H4 (cell line): ENCODE measurements at regions not wholly inside any gene's neighbourhood (a gene's known extent, or its start where the extent isn't known, plus 50 kb on each side); places are given as distances from the start of the nearest gene placed in this dataset.
A peak's percentile ranks its signal among the peaks of the same experiment; 100 is the strongest.

Experiments used
- DNase-seq: peaks from one replicate; pipeline ENCODE4 v3.0.0-alpha.2; 2015; ENCODE audit warnings: low spot score

GRCh38 chr5:120229036-120229435 is 235.1 kb upstream of the PRR16 start:
- no peak for DNase-seq

GRCh38 chr5:120231563-120231962 is 232.5 kb upstream of the PRR16 start:
- DNase-seq: no peak

GRCh38 chr5:120236360-120236759 is 227.7 kb upstream of the PRR16 start:
- DNase-seq: no peak

- no peak for DNase-seq
These were observed 225.0 kb upstream of the PRR16 start for GRCh38 chr5:120239086-120239485.

DNA sequence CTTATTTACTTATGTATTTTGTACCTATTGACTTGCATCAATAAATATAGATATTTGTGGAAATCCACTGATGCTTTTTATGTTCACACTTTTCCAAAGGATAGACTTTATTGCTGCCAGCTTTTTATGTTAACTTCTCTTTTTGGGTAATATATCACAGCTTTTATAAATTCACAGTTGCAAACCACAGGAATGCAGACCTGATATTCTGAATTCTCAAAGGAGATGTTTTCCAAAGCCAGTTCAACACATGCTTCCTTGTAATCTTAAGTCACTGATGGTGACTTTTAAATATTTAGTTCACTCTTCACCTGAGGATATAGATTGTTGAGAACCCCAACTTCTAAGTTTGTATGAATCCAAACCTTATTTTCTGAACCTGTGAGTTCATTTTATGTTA is 223.4 kb upstream of the PRR16 start:
- DNase-seq: no peak

DNA sequence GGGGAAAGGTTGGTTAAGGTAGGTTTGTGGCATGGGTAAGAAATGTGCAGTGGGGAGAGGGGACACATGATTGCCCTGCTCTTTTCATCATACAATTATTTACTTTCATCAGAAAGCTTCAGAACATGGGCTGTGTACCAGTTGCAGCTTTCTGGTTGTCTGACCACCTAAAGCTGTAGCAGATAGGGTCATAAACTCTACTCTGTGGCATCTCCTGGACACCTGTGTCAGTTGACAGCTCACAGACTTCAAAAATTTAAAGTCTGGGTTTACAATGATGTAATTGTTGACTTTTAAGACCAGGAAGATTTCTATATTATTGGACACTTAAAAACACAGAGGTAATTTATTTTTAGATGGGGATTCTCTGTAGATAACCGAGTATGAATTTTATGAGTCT is 222.7 kb upstream of the PRR16 start:
- no peak for DNase-seq

GRCh38 chr5:120251898-120252297 is 212.2 kb upstream of the PRR16 start:
- no peak for DNase-seq

GRCh38 chr5:120252839-120253238 is 211.3 kb upstream of the PRR16 start:
- DNase-seq: peak; percentile 34

- no peak for DNase-seq
These were observed 209.7 kb upstream of the PRR16 start for GRCh38 chr5:120254385-120254784.

DNA sequence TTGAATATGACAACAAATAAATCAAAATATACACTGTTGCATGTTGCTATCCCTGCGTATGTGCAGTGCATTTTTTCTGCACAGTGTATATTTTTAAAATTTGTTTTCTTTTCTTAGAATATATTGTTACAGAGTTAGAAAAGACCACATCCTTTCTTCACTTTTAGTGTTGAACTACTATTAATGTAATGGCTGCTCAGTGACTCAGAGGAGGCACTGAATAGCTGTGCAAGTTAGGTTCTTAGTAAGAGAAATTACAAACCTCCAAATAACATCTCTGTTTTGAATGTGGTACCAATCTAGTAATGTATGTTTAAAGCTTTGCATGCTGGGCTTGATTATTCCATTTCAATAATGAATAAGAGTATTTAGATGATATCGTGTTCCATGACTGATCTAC is 208.9 kb upstream of the PRR16 start:
- DNase-seq: peak; percentile 9

DNA sequence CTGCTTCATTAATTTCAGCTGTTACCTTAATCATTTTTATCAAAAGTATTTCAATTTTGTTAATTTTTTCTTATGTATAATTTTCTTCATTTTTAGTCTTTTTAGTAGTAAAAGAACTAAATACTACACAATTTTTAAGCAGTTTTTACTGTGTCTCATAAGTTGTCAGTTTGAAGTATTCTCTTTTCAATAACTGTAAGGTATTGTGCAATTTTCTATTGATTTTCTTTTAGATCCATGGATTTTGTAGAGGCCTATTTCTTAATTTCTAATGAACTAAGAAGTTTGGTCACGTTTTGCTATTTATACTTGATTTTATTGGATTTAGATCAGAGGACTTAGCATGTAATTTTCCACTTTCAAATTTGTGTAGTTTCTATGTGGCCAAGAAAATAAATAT is 207.7 kb upstream of the PRR16 start:
- DNase-seq: no peak

- no peak for DNase-seq
These were observed 206.6 kb upstream of the PRR16 start for GRCh38 chr5:120257358-120257971.

- DNase-seq: no peak
These were observed 206.0 kb upstream of the PRR16 start for GRCh38 chr5:120258123-120258522.

GRCh38 chr5:120260651-120261050 is 203.4 kb upstream of the PRR16 start:
- DNase-seq: no peak

- DNase-seq: no peak
These were observed 193.6 kb upstream of the PRR16 start for GRCh38 chr5:120270498-120270897.

DNA sequence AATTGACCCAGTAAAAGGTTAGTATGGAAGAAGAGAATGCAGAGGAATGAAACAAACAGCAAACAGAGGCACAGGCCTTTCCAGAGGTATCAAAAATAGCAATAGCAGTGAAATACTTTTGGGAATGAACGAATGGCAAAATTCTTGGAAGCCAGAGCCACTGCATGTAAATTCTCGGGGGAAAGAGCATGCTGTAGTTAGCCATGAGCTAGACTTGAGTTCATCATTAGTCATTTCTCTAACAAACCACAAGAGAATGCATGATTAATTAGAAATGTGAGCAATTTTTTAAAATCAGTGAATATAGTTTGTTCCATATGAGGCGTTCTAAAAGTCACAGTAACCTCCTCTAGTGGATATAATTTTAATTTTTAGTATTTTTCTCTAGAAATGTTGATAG is 170.3 kb upstream of the PRR16 start:
- no peak for DNase-seq

DNA sequence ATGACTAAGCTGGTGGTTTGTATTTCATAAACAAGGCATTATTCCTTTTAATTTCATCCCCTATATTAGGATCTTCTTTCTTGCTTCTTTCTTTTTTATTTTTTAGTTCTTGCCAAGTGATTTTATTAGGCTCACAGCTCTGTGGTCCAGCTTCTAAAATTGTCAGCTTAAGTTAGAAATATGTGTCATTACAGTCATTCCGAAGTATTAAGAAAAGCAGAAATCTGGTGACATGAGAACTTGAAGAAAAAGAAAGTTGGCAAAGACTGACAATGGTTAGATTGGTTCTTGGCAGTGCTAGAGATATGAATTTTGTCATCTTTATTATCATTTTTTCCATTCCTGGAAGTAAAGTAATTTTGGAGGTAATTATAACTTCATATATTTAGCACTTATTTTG is 166.5 kb upstream of the PRR16 start:
- no peak for DNase-seq

DNA sequence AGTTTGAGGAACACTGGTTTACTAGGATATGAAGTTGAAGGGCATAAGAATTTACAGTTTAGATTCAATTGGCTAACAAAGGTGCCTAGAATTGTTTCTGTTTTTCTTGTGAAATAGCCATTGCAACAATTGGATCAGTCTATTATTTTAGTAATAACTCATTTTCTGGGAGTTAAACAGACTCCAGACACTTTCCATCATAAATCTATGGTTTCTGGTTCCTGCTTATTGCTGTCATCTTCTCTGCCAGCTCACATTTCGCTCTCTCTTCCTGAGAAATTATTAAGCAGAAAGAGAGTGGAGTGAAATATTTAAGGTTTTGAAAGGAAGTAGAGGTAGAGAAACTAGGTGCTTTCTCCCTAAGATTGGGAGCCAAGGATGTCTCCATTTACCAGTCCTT is 165.1 kb upstream of the PRR16 start:
- DNase-seq: no peak

DNA sequence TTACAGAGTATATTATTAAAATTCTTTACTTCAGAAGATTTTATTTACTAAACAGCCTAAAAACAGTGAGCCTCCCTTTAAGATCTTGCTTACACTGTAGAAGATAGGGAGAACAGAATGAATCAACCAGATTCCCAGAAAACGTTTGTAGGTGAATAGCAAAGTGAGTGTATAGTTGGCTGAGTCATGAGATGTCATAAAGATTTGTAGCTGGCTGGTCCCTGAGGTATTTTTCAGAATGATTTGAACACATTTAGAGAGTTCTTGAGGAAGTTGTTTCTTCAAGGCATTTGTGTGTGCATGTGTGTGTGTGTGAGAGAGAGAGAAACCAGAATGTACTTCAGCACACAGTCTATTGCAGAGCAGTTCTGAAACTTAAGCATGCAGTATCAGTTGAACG is 159.4 kb upstream of the PRR16 start:
- DNase-seq: peak; percentile 19

- DNase-seq: no peak
These were observed 157.8 kb upstream of the PRR16 start for GRCh38 chr5:120306303-120306702.

GRCh38 chr5:120314191-120314590 is 149.9 kb upstream of the PRR16 start:
- no peak for DNase-seq

GRCh38 chr5:120320626-120321025 is 143.5 kb upstream of the PRR16 start:
- no peak for DNase-seq

DNA sequence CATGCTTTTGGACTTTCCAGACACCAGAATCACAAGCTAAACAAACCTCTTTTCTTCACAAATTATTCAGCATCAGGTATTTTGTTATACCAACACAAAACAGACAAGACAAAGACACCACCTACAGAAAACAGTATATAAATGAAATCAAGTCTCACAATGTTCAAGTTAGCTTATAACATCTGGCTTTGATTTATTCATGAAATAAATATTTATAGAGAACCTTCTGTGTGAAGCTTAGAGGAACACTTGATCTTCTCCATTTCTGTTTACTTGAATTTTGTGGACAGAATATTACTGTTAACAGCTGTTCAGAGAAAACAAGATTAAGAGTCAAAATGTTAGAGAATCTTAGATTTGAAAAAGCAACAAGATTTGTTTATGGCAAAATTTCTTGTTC is 137.4 kb upstream of the PRR16 start:
- DNase-seq: no peak

DNA sequence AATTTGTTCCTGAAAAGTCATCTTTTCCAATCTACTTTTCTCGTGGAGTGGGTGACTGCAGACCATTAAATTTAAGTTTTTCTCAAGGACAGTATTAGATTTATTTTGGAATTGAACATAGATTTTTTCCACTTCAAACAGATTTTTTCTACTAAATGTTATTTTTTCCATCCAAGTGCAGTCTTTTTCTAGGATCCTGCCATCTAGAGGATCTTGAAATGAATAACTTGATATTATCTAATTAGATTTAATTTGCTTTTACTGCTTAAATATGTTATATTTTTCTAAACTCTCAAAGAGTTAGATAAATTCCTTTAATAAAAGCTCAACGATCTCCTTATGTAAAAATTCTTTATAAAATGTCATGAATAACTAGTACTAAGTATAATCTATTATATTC is 136.9 kb upstream of the PRR16 start:
- no peak for DNase-seq

GRCh38 chr5:120329095-120329494 is 135.0 kb upstream of the PRR16 start:
- DNase-seq: no peak
